GM18507 (cell line): ENCODE measurements at regions not wholly inside any gene's neighbourhood (a gene's known extent, or its start where the extent isn't known, plus 50 kb on each side); places are given as distances from the start of the nearest gene placed in this dataset.
"Not testable (repeated sequence)": the region's sequence is repeated elsewhere in the genome, so short reads cannot be mapped to it uniquely, and the experiment has no call there.

Experiments
- DNase-seq: peaks from one replicate; pipeline ENCODE4 v3.0.0; 2011; ENCODE audit warnings: low read depth; ENCODE audit not compliant: insufficient read length; ENCODE audit errors: extremely low spot score
- FAIRE-seq: peaks from 2 replicates; lab custom pipeline; 2011; peaks lifted over from hg19 to GRCh38; lab: Jason Lieb, UNC

- no peak for DNase-seq
- FAIRE-seq: no peak
These were observed 254.6 kb downstream of the STIM2 start for GRCh38 chr4:27115221-27115620.

- FAIRE-seq (no peak), DNase-seq (no peak)
These were observed 256.8 kb downstream of the STIM2 start for GRCh38 chr4:27117453-27117852.

- FAIRE-seq (no peak), DNase-seq (no peak)
These were observed 258.6 kb downstream of the STIM2 start for GRCh38 chr4:27119239-27119638.

- FAIRE-seq: no peak
- no peak for DNase-seq
These were observed 261.2 kb downstream of the STIM2 start for GRCh38 chr4:27121830-27122229.

GRCh38 chr4:27123123-27123768, 262.6 kb downstream of the STIM2 start:
- DNase-seq (no peak), FAIRE-seq (no peak)

GRCh38 chr4:27123769-27124124, 263.1 kb downstream of the STIM2 start:
- DNase-seq: no peak
- FAIRE-seq: no peak

GRCh38 chr4:27126895-27127294, 266.3 kb downstream of the STIM2 start:
- FAIRE-seq, DNase-seq: not testable (repeated sequence)

- no peak for FAIRE-seq
These were observed 267.8 kb downstream of the STIM2 start for GRCh38 chr4:27128443-27128842.

GRCh38 chr4:27129871-27130366, 269.3 kb downstream of the STIM2 start:
- DNase-seq: no peak
- no peak for FAIRE-seq

More at GRCh38 chr4:27128443-27128842, 267.8 kb downstream of the STIM2 start:
- no peak for DNase-seq

- DNase-seq (no peak), FAIRE-seq (no peak)
These were observed 271.9 kb downstream of the STIM2 start for GRCh38 chr4:27132497-27132896.

- DNase-seq (no peak), FAIRE-seq (no peak)
These were observed 279.8 kb downstream of the STIM2 start for GRCh38 chr4:27140486-27140885.

GRCh38 chr4:27141530-27141929, 280.9 kb downstream of the STIM2 start:
- FAIRE-seq: no peak
- no peak for DNase-seq

GRCh38 chr4:27142841-27143240, 282.2 kb downstream of the STIM2 start:
- no peak for DNase-seq
- no peak for FAIRE-seq

GRCh38 chr4:27145597-27145996, 285.0 kb downstream of the STIM2 start:
- DNase-seq (no peak), FAIRE-seq (no peak)

- DNase-seq (no peak), FAIRE-seq (no peak)
These were observed 287.7 kb downstream of the STIM2 start for GRCh38 chr4:27148211-27148895.

- DNase-seq (no peak), FAIRE-seq (no peak)
These were observed 289.0 kb downstream of the STIM2 start for GRCh38 chr4:27149541-27150212.

- no peak for FAIRE-seq
These were observed 292.1 kb downstream of the STIM2 start for GRCh38 chr4:27152703-27153102.

GRCh38 chr4:27154706-27155105, 294.1 kb downstream of the STIM2 start:
- FAIRE-seq (no peak), DNase-seq (no peak)

More at GRCh38 chr4:27152703-27153102, 292.1 kb downstream of the STIM2 start:
- no peak for DNase-seq

GRCh38 chr4:27161191-27161590, 300.6 kb downstream of the STIM2 start:
- FAIRE-seq: no peak
- DNase-seq: no peak

GRCh38 chr4:27168783-27169182, 308.1 kb downstream of the STIM2 start:
- DNase-seq (no peak), FAIRE-seq (no peak)

- FAIRE-seq (no peak), DNase-seq (no peak)
These were observed 312.6 kb downstream of the STIM2 start for GRCh38 chr4:27173280-27173679.
